ENCODE measurements at regions not wholly inside any gene's neighbourhood (a gene's known extent, or its start where the extent isn't known, plus 50 kb on each side); places are given as distances from the start of the nearest gene placed in this dataset.

- DNase-seq (ENCODE audit: low read depth) = no peak
- peaks cover 5% of the 10 kb centered on the region for H3K27me3 ChIP-seq (ENCODE audit: control insufficient read depth, insufficient read depth, low read length)
- no peak overlapping the region for H3K4me3 ChIP-seq (ENCODE audit: low read depth, low read length)
- TF ChIP-seq CTCF (IDR thresholded peaks at IDR 0.05; ENCODE audit: insufficient read depth, low read length, poor library complexity, severe bottlenecking) = no peak
- no peaks in the 10 kb centered on the region for H3K36me3 ChIP-seq (ENCODE audit: control insufficient read depth, insufficient read depth, low read length)
Measured at GRCh38 chr2:71791061-71791450, 337.7 kb downstream of the DYSF start.

GRCh38 chr2:71790226-71791060 is 337.1 kb downstream of the DYSF start:
- Histone ChIP-seq H3K4me3 (ENCODE audit: low read depth, low read length) (no peak overlapping the region), H3K27me3 (ENCODE audit: control insufficient read depth, insufficient read depth, low read length) (peaks cover 10% of the 10 kb centered on the region), H3K36me3 (ENCODE audit: control insufficient read depth, insufficient read depth, low read length) (no peaks in the 10 kb centered on the region)
- TF ChIP-seq CTCF (IDR thresholded peaks at IDR 0.05; ENCODE audit: insufficient read depth, low read length, poor library complexity, severe bottlenecking) = no peak
- no peak for DNase-seq (ENCODE audit: low read depth)

GRCh38 chr2:71789556-71790204 is 336.3 kb downstream of the DYSF start:
- no peak for TF ChIP-seq CTCF (IDR thresholded peaks at IDR 0.05; ENCODE audit: insufficient read depth, low read length, poor library complexity, severe bottlenecking)
- Histone ChIP-seq H3K4me3 (ENCODE audit: low read depth, low read length) (no peak overlapping the region), H3K36me3 (ENCODE audit: control insufficient read depth, insufficient read depth, low read length) (no peaks in the 10 kb centered on the region), H3K27me3 (ENCODE audit: control insufficient read depth, insufficient read depth, low read length) (peaks cover 11% of the 10 kb centered on the region)
- DNase-seq (ENCODE audit: low read depth) = no peak

GRCh38 chr2:71788601-71789240 is 335.4 kb downstream of the DYSF start:
- no peak overlapping the region for H3K4me3 ChIP-seq (ENCODE audit: low read depth, low read length)
- H3K27me3 ChIP-seq (ENCODE audit: control insufficient read depth, insufficient read depth, low read length) = peaks cover 11% of the 10 kb centered on the region
- no peak for TF ChIP-seq CTCF (IDR thresholded peaks at IDR 0.05; ENCODE audit: insufficient read depth, low read length, poor library complexity, severe bottlenecking)
- DNase-seq (ENCODE audit: low read depth) = no peak
- H3K36me3 ChIP-seq (ENCODE audit: control insufficient read depth, insufficient read depth, low read length) = no peaks in the 10 kb centered on the region

DNA sequence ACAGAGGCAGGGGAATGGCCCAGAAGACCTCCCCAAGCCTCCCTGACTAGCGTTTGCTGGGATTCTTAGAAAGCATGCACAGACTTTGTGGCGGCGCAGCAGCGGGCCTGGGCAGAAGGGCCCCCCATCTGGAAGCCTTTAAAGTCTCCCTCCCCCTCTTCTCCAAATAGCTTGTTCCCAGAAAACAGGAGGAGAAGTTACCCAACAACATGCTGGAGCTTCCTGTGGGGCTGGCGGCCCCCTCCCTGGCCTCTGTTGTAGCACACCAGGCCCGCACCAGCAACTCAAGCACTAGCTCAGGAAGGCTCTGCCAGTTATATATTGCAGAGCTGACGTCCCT is 334.8 kb downstream of the DYSF start:
- DNase-seq (ENCODE audit: low read depth) = no peak
- Histone ChIP-seq H3K27me3 (ENCODE audit: control insufficient read depth, insufficient read depth, low read length) (peaks cover 11% of the 10 kb centered on the region), H3K36me3 (ENCODE audit: control insufficient read depth, insufficient read depth, low read length) (no peaks in the 10 kb centered on the region), H3K4me3 (ENCODE audit: low read depth, low read length) (no peak overlapping the region)
- TF ChIP-seq CTCF (IDR thresholded peaks at IDR 0.05; ENCODE audit: insufficient read depth, low read length, poor library complexity, severe bottlenecking) = no peak
